Caco-2 (cell line): ENCODE measurements at regions not wholly inside any gene's neighbourhood (a gene's known extent, or its start where the extent isn't known, plus 50 kb on each side); places are given as distances from the start of the nearest gene placed in this dataset.

ENCODE experiments used
- BruUV-seq: library from RNA; stranded (reverse); fragments of 400-500 nt; replicated peaks from 2 replicates; lab custom pipeline; 2021; lab: Mats Ljungman, UMichigan
- CTCF ChIA-PET: fragments of 300-600 bp; sonication (Branson Sonifier 250); formaldehyde crosslinking; loops from one replicate; lab custom pipeline; 2022; ENCODE audit warnings: antibody characterized with exemption; lab: Charles Lee
- POLR2A ChIA-PET: fragments of 300-600 bp; sonication (Branson Sonifier 250); formaldehyde crosslinking; loops from one replicate; lab custom pipeline; 2022; ENCODE audit warnings: antibody characterized with exemption; lab: Charles Lee
- DNase-seq, 2 experiments: peaks; one replicate each; pipeline versions ENCODE4 v3.0.0 to v3.0.0-alpha.2; 2020 to 2022
- H3K27me3 ChIP-seq: replicated peaks from 2 replicates; pipeline ENCODE4 v1.6.0; 2011; ENCODE audit warnings: low read length; ENCODE audit not compliant: control insufficient read depth, insufficient read depth
- H3K36me3 ChIP-seq: 2 replicates; pipeline ENCODE4 v1.5.1; 2011; ENCODE audit warnings: low read length; ENCODE audit not compliant: control insufficient read depth, insufficient read depth
- H3K4me1 ChIP-seq: fragments of 250-450 bp; sonication (Bioruptor Pico); 2 replicates; pipeline ENCODE4 v1.5.1; 2020; ENCODE audit warnings: mild to moderate bottlenecking
- H3K4me3 ChIP-seq: 2 replicates; pipeline ENCODE4 v1.5.1; 2011; ENCODE audit warnings: low read depth, mild to moderate bottlenecking, control low read depth, low read length
- H3K9me3 ChIP-seq: fragments of 250-450 bp; sonication (Bioruptor Pico); 2 replicates; pipeline ENCODE4 v1.5.1; 2020; ENCODE audit warnings: mild to moderate bottlenecking, moderate library complexity
- H3K27ac Mint-ChIP-seq: one replicate; pipeline ENCODE4 v1.8.0; 2022; ENCODE audit warnings: mixed read lengths; ENCODE audit not compliant: unreplicated experiment
- H3K27me3 Mint-ChIP-seq: one replicate; pipeline ENCODE4 v1.8.0; 2022; ENCODE audit warnings: mixed read lengths; ENCODE audit not compliant: insufficient read depth, unreplicated experiment
- H3K36me3 Mint-ChIP-seq: one replicate; pipeline ENCODE4 v1.8.0; 2022; ENCODE audit warnings: mild to moderate bottlenecking, mixed read lengths; ENCODE audit not compliant: insufficient read depth, unreplicated experiment
- H3K4me1 Mint-ChIP-seq: one replicate; pipeline ENCODE4 v1.8.0; 2022; ENCODE audit warnings: low read depth, mixed read lengths; ENCODE audit not compliant: unreplicated experiment
- H3K4me3 Mint-ChIP-seq: one replicate; pipeline ENCODE4 v1.8.0; 2022; ENCODE audit warnings: mild to moderate bottlenecking, moderate library complexity, mixed read lengths; ENCODE audit not compliant: unreplicated experiment
- H3K9me3 Mint-ChIP-seq: one replicate; pipeline ENCODE4 v1.8.0; 2022; ENCODE audit warnings: mixed read lengths; ENCODE audit not compliant: unreplicated experiment
- CTCF ChIP-seq, 2 experiments: fragments of 200-600 bp in 1 of 2; IDR thresholded peaks; 1 replicate in 1 of 2; 2 replicates in 1 of 2; pipeline versions ENCODE4 v1.5.1 to v1.8.0; 2011 to 2022; ENCODE audit warnings: antibody characterized with exemption in 1 of 2, control low read depth in 1 of 2, inconsistent platforms in 1 of 2, low read depth in 1 of 2, low read length in 1 of 2, mild to moderate bottlenecking in 1 of 2, moderate library complexity in 1 of 2; ENCODE audit not compliant: insufficient read depth in 1 of 2, severe bottlenecking in 1 of 2, unreplicated experiment in 1 of 2
- intact Hi-C: fragments of 100-400 bp; cut with micrococcal nuclease; formaldehyde crosslinking; loops from one replicate; pipeline ENCODE4 v1.10.0; 2022; ENCODE audit not compliant: unreplicated experiment

DNA sequence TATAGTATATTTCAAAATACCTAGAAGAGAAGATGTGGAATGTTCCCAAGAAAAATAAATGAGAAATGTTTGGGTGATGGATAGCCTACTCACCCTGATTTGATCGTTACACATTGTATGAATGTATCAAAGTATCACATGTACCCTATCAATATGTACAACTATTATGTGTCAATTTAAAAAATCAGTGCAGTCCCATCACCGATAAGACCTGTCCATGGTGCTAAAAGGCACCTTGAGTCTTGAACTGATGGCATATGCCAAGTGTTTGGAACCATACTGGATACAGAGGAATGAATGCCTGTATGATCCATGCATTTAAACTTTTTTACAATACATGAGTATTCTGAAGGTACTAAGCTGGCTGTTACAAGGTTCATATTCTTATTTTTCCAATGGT, 50.2 kb upstream of the ZNF835 start:
- H3K27me3 Mint-ChIP-seq: no peaks in the 10 kb centered on the region
- intact Hi-C loops: no loop called here
- BruUV-seq: no TSS peak
- peaks cover 67% of the 10 kb centered on the region for H3K9me3 Mint-ChIP-seq
- no peaks in the 10 kb centered on the region for H3K4me1 Mint-ChIP-seq
- ChIA-PET CTCF (no interaction called here), POLR2A (no interaction called here)
- no peak overlapping the region for H3K27ac Mint-ChIP-seq
- H3K9me3 ChIP-seq: peaks cover 4% of the 10 kb centered on the region
- no peak overlapping the region for H3K4me3 ChIP-seq
- H3K4me3 Mint-ChIP-seq: no peak overlapping the region
- DNase-seq: no peak
- no peaks in the 10 kb centered on the region for H3K36me3 Mint-ChIP-seq
- H3K4me1 ChIP-seq: no peaks in the 10 kb centered on the region
- no peaks in the 10 kb centered on the region for H3K27me3 ChIP-seq
- no peak for TF ChIP-seq CTCF (IDR thresholded peaks at IDR 0.05; ENCODE audit: insufficient read depth in 1 of 2, low read depth in 1 of 2, low read length in 1 of 2, severe bottlenecking in 1 of 2, unreplicated experiment in 1 of 2)
- no peaks in the 10 kb centered on the region for H3K36me3 ChIP-seq
